ES-I3 (cell line): ENCODE measurements at regions not wholly inside any gene's neighbourhood (a gene's known extent, or its start where the extent isn't known, plus 50 kb on each side); places are given as distances from the start of the nearest gene placed in this dataset.
"Not testable (repeated sequence)": the region's sequence is repeated elsewhere in the genome, so short reads cannot be mapped to it uniquely, and the experiment has no call there.

Source experiments
- H3K36me3 ChIP-seq: 2 replicates; pipeline ENCODE4 v1.6.1; 2013; ENCODE audit warnings: mild to moderate bottlenecking, low read length, control low read depth, moderate library complexity; ENCODE audit not compliant: insufficient read depth
- H3K4me1 ChIP-seq: 2 replicates; pipeline ENCODE4 v1.6.1; 2013; ENCODE audit warnings: mild to moderate bottlenecking, control low read depth, low read length; ENCODE audit not compliant: insufficient read depth
- H3K9ac ChIP-seq: 2 replicates; pipeline ENCODE4 v1.6.1; 2013; ENCODE audit warnings: low read depth, mild to moderate bottlenecking, low read length, moderate library complexity
- H3K9me3 ChIP-seq: 2 replicates; pipeline ENCODE4 v1.6.1; 2013; ENCODE audit warnings: mild to moderate bottlenecking, low read length, moderate library complexity; ENCODE audit not compliant: control insufficient read depth, insufficient read depth

- H3K9ac ChIP-seq = no peak overlapping the region
- no peaks in the 10 kb centered on the region for H3K36me3 ChIP-seq
- no peaks in the 10 kb centered on the region for H3K4me1 ChIP-seq
- no peaks in the 10 kb centered on the region for H3K9me3 ChIP-seq
Measured at GRCh38 chr6:113719064-113719463, 138.1 kb upstream of the MARCKS start.

- no peaks in the 10 kb centered on the region for H3K4me1 ChIP-seq
Measured at GRCh38 chr6:113719545-113719944, 137.6 kb upstream of the MARCKS start.

GRCh38 chr6:113723182-113723581 is 134.0 kb upstream of the MARCKS start:
- Histone ChIP-seq H3K4me1 (no peaks in the 10 kb centered on the region), H3K36me3 (no peaks in the 10 kb centered on the region), H3K9ac (no peak overlapping the region), H3K9me3 (no peaks in the 10 kb centered on the region)

More at GRCh38 chr6:113719545-113719944, 137.6 kb upstream of the MARCKS start:
- Histone ChIP-seq H3K9me3 (no peaks in the 10 kb centered on the region), H3K36me3 (no peaks in the 10 kb centered on the region), H3K9ac (no peak overlapping the region)

GRCh38 chr6:113724927-113725326 is 132.2 kb upstream of the MARCKS start:
- H3K9ac ChIP-seq, H3K36me3 ChIP-seq, H3K9me3 ChIP-seq, H3K4me1 ChIP-seq: not testable (repeated sequence)

- no peaks in the 10 kb centered on the region for H3K4me1 ChIP-seq
- H3K9me3 ChIP-seq = no peaks in the 10 kb centered on the region
- no peaks in the 10 kb centered on the region for H3K36me3 ChIP-seq
- H3K9ac ChIP-seq = no peak overlapping the region
Measured at GRCh38 chr6:113731541-113731940, 125.6 kb upstream of the MARCKS start.

- Histone ChIP-seq H3K36me3 (no peaks in the 10 kb centered on the region), H3K4me1 (no peaks in the 10 kb centered on the region), H3K9me3 (no peaks in the 10 kb centered on the region), H3K9ac (no peak overlapping the region)
Measured at GRCh38 chr6:113732384-113732966, 124.7 kb upstream of the MARCKS start.

GRCh38 chr6:113733381-113733780 is 123.8 kb upstream of the MARCKS start:
- no peaks in the 10 kb centered on the region for H3K9me3 ChIP-seq
- no peak overlapping the region for H3K9ac ChIP-seq
- H3K4me1 ChIP-seq = no peaks in the 10 kb centered on the region
- H3K36me3 ChIP-seq = no peaks in the 10 kb centered on the region

GRCh38 chr6:113734982-113735381 is 122.2 kb upstream of the MARCKS start:
- Histone ChIP-seq H3K4me1 (no peaks in the 10 kb centered on the region), H3K9me3 (no peaks in the 10 kb centered on the region), H3K36me3 (no peaks in the 10 kb centered on the region), H3K9ac (no peak overlapping the region)

GRCh38 chr6:113735491-113735890 is 121.7 kb upstream of the MARCKS start:
- H3K9me3 ChIP-seq = no peaks in the 10 kb centered on the region
- no peaks in the 10 kb centered on the region for H3K4me1 ChIP-seq
- H3K36me3 ChIP-seq = no peaks in the 10 kb centered on the region
- no peak overlapping the region; the same call in 1 of the 2 replicates for H3K9ac ChIP-seq

GRCh38 chr6:113736978-113737377 is 120.2 kb upstream of the MARCKS start:
- no peaks in the 10 kb centered on the region for H3K36me3 ChIP-seq
- H3K9me3 ChIP-seq = no peaks in the 10 kb centered on the region
- H3K9ac ChIP-seq = no peak overlapping the region
- H3K4me1 ChIP-seq = no peaks in the 10 kb centered on the region

- H3K4me1 ChIP-seq = no peaks in the 10 kb centered on the region
- no peaks in the 10 kb centered on the region for H3K9me3 ChIP-seq
- H3K9ac ChIP-seq = no peak overlapping the region
- no peaks in the 10 kb centered on the region for H3K36me3 ChIP-seq
Measured at GRCh38 chr6:113739041-113739655, 118.0 kb upstream of the MARCKS start.

- H3K9me3 ChIP-seq = no peaks in the 10 kb centered on the region
- no peak overlapping the region for H3K9ac ChIP-seq
- peaks cover 2% of the 10 kb centered on the region; the same call in 1 of the 2 replicates for H3K4me1 ChIP-seq
- no peaks in the 10 kb centered on the region for H3K36me3 ChIP-seq
Measured at GRCh38 chr6:113741651-113742050, 115.5 kb upstream of the MARCKS start.

- Histone ChIP-seq H3K9me3 (no peaks in the 10 kb centered on the region), H3K9ac (no peak overlapping the region), H3K4me1 (peaks cover 2% of the 10 kb centered on the region; the same call in 1 of the 2 replicates), H3K36me3 (no peaks in the 10 kb centered on the region)
Measured at GRCh38 chr6:113742342-113742741, 114.8 kb upstream of the MARCKS start.

- H3K9me3 ChIP-seq = no peaks in the 10 kb centered on the region
- H3K36me3 ChIP-seq = no peaks in the 10 kb centered on the region
- peaks cover 2% of the 10 kb centered on the region; the same call in 1 of the 2 replicates for H3K4me1 ChIP-seq
- H3K9ac ChIP-seq = no peak overlapping the region
Measured at GRCh38 chr6:113744861-113745260, 112.3 kb upstream of the MARCKS start.

- no peaks in the 10 kb centered on the region for H3K9me3 ChIP-seq
- no peaks in the 10 kb centered on the region for H3K4me1 ChIP-seq
- H3K9ac ChIP-seq = no peak overlapping the region
- no peaks in the 10 kb centered on the region for H3K36me3 ChIP-seq
Measured at GRCh38 chr6:113750151-113750855, 106.8 kb upstream of the MARCKS start.
